Body of pancreas (tissue), 4 donors: ENCODE measurements at regions not wholly inside any gene's neighbourhood (a gene's known extent, or its start where the extent isn't known, plus 50 kb on each side); places are given as distances from the start of the nearest gene placed in this dataset.

Experiments
- ATAC-seq: fragments of 150-250 bp; one replicate; pipeline ENCODE4 v1.9.1; 2016
- DNase-seq, 4 donors: peaks; one replicate each; pipeline ENCODE4 v3.0.0-alpha.2; 2019
- H3K27ac ChIP-seq, 4 donors: fragments of 200-600 bp; sonication (generic); 1 replicate in 3 of 4; 2 replicates in 1 of 4; pipeline versions ENCODE4 v1.5.1 to v1.6.1; 2016 to 2019; ENCODE audit warnings: mild to moderate bottlenecking in 1 of 4, mixed read lengths in 1 of 4, moderate library complexity in 1 of 4
- H3K27me3 ChIP-seq, 2 donors: fragments of 200-600 bp; sonication (generic); one replicate each; pipeline ENCODE4 v1.6.0; 2016; ENCODE audit warnings: mild to moderate bottlenecking in 1 of 2
- H3K36me3 ChIP-seq, 2 donors: fragments of 200-600 bp; sonication (generic); replicated peaks in 1 of 2; 2 replicates each; pipeline ENCODE4 v1.5.1; 2016; ENCODE audit warnings: low read depth in 2 of 2; ENCODE audit not compliant: insufficient read depth in 1 of 2
- H3K4me1 ChIP-seq: fragments of 200-600 bp; sonication (generic); one replicate; pipeline ENCODE4 v1.6.0; 2016
- H3K4me3 ChIP-seq, 2 donors: fragments of 200-600 bp; sonication (generic); 1 replicate in 1 of 2; 2 replicates in 1 of 2; pipeline ENCODE4 v1.5.1; 2016 to 2019
- H3K9me3 ChIP-seq, 3 donors: fragments of 200-600 bp; sonication (generic); 1 replicate in 2 of 3; 2 replicates in 1 of 3; pipeline ENCODE4 v1.5.1; 2016
- POLR2A ChIP-seq, 3 donors: fragments of 450-650 bp; IDR thresholded peaks; one replicate each; pipeline ENCODE4 v1.6.1; 2016; ENCODE audit warnings: antibody characterized with exemption in 3 of 3, mild to moderate bottlenecking in 2 of 3
- WGBS, 2 donors: methylation state at CpG; one replicate each; pipeline ENCODE4 v1.1.5; 2017; 5-methylcytosine and 5-hydroxymethylcytosine counted together
- intact Hi-C: fragments of 100-400 bp; cut with DNase I; formaldehyde crosslinking; loops from one replicate; pipeline ENCODE4 v1.15.1; 2023
- TF ChIP-seq, protein P1 (sequence below), 7 experiments: fragments of 450-650 bp in 4 of 7; fragments of 200-600 bp in 3 of 7; sonication (generic) in 3 of 7; IDR thresholded peaks; one replicate each; pipeline ENCODE4 v1.5.1; 2016 to 2019; ENCODE audit warnings: antibody characterized with exemption in 7 of 7

DNA sequence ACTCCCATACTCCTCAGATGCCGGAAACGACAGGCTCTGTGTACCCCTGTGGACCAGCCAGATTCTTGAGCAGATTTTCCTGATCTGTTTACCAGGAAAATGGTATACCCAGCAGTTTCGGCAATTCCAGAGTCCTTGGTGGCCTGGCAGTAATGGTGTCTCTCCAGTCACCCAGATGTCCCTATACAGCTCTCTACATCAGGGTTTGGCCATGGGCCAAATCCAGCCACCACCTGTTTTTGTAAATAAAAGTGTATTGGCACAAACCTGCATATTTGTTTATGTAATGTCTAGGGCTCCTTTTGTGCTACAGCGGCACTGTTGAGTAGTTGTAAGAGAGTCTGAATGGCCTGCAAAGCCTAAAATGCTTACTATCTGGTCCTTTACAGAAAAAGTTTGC is 491.3 kb downstream of the RPS24 start:
- no peaks in the 10 kb centered on the region for H3K36me3 ChIP-seq
- H3K27ac ChIP-seq = no peak overlapping the region
- WGBS, 2 donors = 91 to 92% methylated on average over 4 of the region's 4 CpGs
- DNase-seq (no peak), ATAC-seq (no peak)
- peaks cover 12% of the 10 kb centered on the region for H3K4me1 ChIP-seq
- no peaks in the 10 kb centered on the region for H3K27me3 ChIP-seq
- intact Hi-C loops = no loop called here
- no peaks in the 10 kb centered on the region for H3K9me3 ChIP-seq
- H3K4me3 ChIP-seq = no peak overlapping the region
- no peak for TF ChIP-seq POLR2A (IDR thresholded peaks at IDR 0.05)
- TF ChIP-seq, protein P1, sequence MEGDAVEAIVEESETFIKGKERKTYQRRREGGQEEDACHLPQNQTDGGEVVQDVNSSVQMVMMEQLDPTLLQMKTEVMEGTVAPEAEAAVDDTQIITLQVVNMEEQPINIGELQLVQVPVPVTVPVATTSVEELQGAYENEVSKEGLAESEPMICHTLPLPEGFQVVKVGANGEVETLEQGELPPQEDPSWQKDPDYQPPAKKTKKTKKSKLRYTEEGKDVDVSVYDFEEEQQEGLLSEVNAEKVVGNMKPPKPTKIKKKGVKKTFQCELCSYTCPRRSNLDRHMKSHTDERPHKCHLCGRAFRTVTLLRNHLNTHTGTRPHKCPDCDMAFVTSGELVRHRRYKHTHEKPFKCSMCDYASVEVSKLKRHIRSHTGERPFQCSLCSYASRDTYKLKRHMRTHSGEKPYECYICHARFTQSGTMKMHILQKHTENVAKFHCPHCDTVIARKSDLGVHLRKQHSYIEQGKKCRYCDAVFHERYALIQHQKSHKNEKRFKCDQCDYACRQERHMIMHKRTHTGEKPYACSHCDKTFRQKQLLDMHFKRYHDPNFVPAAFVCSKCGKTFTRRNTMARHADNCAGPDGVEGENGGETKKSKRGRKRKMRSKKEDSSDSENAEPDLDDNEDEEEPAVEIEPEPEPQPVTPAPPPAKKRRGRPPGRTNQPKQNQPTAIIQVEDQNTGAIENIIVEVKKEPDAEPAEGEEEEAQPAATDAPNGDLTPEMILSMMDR (IDR thresholded peaks at IDR 0.05) = no peak

DNA sequence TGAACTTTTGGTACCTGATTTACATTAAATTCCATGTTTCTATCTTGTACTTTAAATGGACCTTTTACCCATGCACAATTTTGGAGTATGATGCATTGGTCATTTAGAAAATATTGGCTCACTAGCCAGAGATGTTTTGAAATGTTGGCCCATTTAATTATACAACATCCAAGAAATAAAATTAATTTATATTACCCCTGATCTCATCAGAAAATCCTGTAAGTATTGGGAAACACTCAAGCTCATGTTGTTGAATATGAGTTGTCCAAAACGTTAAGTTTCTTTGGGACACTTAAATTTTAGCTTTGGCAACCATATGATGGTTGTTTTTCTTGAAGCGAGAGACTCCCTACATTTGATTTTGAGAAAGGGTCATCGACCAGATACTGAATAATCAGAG is 492.7 kb downstream of the RPS24 start:
- no peak for DNase-seq
- Histone ChIP-seq H3K27me3 (no peaks in the 10 kb centered on the region), H3K36me3 (no peaks in the 10 kb centered on the region), H3K4me3 (no peak overlapping the region), H3K9me3 (no peaks in the 10 kb centered on the region), H3K4me1 (peaks cover 21% of the 10 kb centered on the region), H3K27ac (no peak overlapping the region)
- WGBS, 2 donors = 80 to 95% methylated on average over 3 of the region's 3 CpGs
- TF ChIP-seq POLR2A (IDR thresholded peaks at IDR 0.05) = no peak
- TF ChIP-seq, protein P1 (IDR thresholded peaks at IDR 0.05) = no peak
- intact Hi-C loops = no loop called here
- no peak for ATAC-seq

DNA sequence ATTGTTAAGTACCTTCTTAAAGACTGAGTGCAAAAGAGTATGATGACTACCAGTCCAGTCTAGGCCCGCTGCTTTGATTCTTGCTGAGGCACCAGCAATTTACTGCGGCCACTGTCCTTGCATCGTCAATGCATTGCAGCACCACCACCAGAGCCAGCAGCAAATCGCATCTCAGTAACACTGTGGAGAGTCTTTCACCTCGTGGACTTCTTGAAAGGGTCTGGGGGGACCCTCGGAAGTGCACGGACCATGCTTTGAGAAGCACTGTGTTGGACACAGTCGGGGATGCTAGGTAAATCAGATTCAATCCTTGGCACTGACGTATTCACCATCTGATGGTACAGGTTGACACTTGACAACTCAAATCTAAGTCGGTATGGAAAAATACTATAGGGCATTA is 493.6 kb downstream of the RPS24 start:
- whole genome bisulfite sequencing, 2 donors = 84 to 92% methylated on average over 10 of the region's 10 CpGs
- Histone ChIP-seq H3K27ac (no peak overlapping the region), H3K4me1 (peaks cover 22% of the 10 kb centered on the region), H3K36me3 (no peaks in the 10 kb centered on the region), H3K27me3 (no peaks in the 10 kb centered on the region), H3K9me3 (no peaks in the 10 kb centered on the region), H3K4me3 (no peak overlapping the region)
- TF ChIP-seq, protein P1 (IDR thresholded peaks at IDR 0.05) = no peak
- no peak for TF ChIP-seq POLR2A (IDR thresholded peaks at IDR 0.05)
- DNase-seq = no peak
- intact Hi-C loops = no loop called here
- no peak for ATAC-seq

DNA sequence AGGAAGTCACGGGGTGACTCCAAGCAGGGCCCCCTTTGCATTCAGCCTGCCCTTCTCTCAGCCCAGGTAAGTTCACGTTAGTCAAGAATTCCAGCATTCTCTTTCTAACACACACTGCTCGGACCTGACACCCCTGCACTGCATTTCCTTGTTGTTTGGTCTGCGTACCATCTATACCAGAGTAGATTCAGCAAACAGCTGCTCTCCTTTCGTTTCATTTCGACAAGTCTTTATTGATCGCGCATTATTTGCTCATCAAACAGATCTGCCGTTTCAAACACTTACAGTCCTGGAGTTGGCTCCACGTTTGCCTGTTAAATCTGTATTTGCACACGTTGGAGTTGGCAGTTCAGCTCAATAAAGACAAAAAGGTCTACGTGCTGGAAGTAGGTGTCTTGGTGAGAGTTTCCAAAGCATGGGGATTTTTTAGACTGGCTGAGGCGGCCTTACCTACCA is 495.1 kb downstream of the RPS24 start:
- ATAC-seq = peak; percentile 55
- TF ChIP-seq, protein P1 (IDR thresholded peaks at IDR 0.05) = no peak
- TF ChIP-seq POLR2A (IDR thresholded peaks at IDR 0.05) = no peak
- no peaks in the 10 kb centered on the region for H3K27me3 ChIP-seq
- no peaks in the 10 kb centered on the region for H3K36me3 ChIP-seq
- DNase-seq = peak in 2 of 4 donors; percentile 25 to 26
- H3K27ac ChIP-seq = peak overlapping the region in 1 of 4 donors; percentile 54
- no peaks in the 10 kb centered on the region for H3K9me3 ChIP-seq
- 15 to 18% methylated on average over 13 of the region's 13 CpGs for WGBS, 2 donors
- H3K4me3 ChIP-seq = no peak overlapping the region
- intact Hi-C loops = no loop called here
- H3K4me1 ChIP-seq = peaks cover 22% of the 10 kb centered on the region

DNA sequence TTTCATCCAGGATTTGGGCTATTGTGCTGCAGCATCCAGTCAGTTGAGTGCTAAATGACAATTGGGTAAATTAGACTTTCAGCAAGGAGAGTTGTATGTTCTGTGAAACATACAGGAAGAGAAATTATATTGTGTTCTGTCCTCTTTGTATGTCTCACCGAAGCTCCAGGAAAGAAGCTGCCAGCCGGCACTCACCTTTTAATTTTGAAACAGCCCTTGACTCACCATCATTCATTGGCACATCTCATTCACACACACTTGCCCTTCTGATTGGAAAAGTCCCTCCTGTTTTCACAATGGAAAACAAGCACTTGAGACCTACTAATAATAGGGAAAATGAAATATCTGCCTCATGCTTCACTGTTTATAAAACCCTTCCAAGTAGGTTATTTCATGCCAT is 495.6 kb downstream of the RPS24 start:
- 77 to 80% methylated on average over 2 of the region's 2 CpGs for WGBS, 2 donors

More for the DNA sequence above, 495.6 kb downstream of the RPS24 start:
- DNase-seq = no peak
- Histone ChIP-seq H3K9me3 (no peaks in the 10 kb centered on the region), H3K36me3 (no peaks in the 10 kb centered on the region), H3K27ac (peak overlapping the region in 1 of 4 donors; percentile 54), H3K4me1 (peaks cover 22% of the 10 kb centered on the region), H3K4me3 (no peak overlapping the region), H3K27me3 (no peaks in the 10 kb centered on the region)
- ATAC-seq = no peak
- no peak for TF ChIP-seq POLR2A (IDR thresholded peaks at IDR 0.05)
- TF ChIP-seq, protein P1 (IDR thresholded peaks at IDR 0.05) = no peak
- intact Hi-C loops = no loop called here
